Activated naive CD4-positive, alpha-beta T cell treated with anti-CD3 and anti-CD28 coated beads, Interleukin-2, amount 50 U/mL, for 72 hours (primary cell): ENCODE measurements at regions not wholly inside any gene's neighbourhood (a gene's known extent, or its start where the extent isn't known, plus 50 kb on each side); places are given as distances from the start of the nearest gene placed in this dataset.
"Not testable (repeated sequence)": the region's sequence is repeated elsewhere in the genome, so short reads cannot be mapped to it uniquely, and the experiment has no call there.

Experiments used
- ATAC-seq, 2 donors: fragments of 150-1000 bp; cut with Tn5 transposase; 2 replicates each; pipeline ENCODE4 v1.10.0; 2021; ENCODE audit warnings: mild to moderate bottlenecking in 2 of 2, moderate library complexity in 2 of 2
- DNase-seq, 2 donors: peaks; one replicate each; pipeline ENCODE4 v3.0.0; 2021 to 2022; ENCODE audit warnings: low spot score in 2 of 2
- H3K27ac Mint-ChIP-seq, 2 donors: one replicate each; pipeline ENCODE4 v1.8.0; 2022; ENCODE audit warnings: mild to moderate bottlenecking in 2 of 2, mixed read lengths in 2 of 2
- H3K36me3 Mint-ChIP-seq, 2 donors: one replicate each; pipeline ENCODE4 v1.8.0; 2022; ENCODE audit warnings: mixed read lengths in 2 of 2
- H3K9me3 Mint-ChIP-seq, 2 donors: one replicate each; pipeline ENCODE4 v1.8.0; 2022; ENCODE audit warnings: mixed read lengths in 2 of 2

DNA sequence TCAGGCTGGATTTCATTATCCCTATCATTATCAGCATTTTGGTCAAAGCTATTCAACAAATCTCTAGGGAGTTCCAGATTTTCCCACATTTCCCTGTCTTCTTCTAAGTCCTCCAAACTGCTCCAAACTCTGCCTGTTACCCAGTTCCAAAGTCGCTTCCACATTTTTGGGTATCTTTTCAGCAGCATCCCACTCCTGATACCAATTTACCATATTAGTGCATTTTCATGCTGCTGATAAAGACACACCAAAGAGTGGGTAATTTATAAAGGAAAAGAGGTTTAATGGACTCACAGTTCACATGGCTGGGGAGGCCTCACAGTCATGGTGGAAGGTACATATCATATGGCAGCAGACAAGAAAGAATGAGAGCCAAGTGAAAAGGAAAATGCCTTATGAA, 132.8 kb upstream of the SLC7A11 start:
- Mint-ChIP-seq H3K9me3 (peaks cover 18 to 29% of the 10 kb centered on the region in 2 donors), H3K27ac (no peak overlapping the region), H3K36me3 (no peaks in the 10 kb centered on the region)
- ATAC-seq (no peak), DNase-seq (no peak)

GRCh38 chr4:138367942-138368341, 125.8 kb upstream of the SLC7A11 start:
- no peak overlapping the region for H3K27ac Mint-ChIP-seq
- ATAC-seq: no peak
- H3K36me3 Mint-ChIP-seq: peaks cover 0 to 6% of the 10 kb centered on the region in 2 donors
- DNase-seq: no peak
- H3K9me3 Mint-ChIP-seq: peaks cover 6 to 12% of the 10 kb centered on the region in 2 donors

DNA sequence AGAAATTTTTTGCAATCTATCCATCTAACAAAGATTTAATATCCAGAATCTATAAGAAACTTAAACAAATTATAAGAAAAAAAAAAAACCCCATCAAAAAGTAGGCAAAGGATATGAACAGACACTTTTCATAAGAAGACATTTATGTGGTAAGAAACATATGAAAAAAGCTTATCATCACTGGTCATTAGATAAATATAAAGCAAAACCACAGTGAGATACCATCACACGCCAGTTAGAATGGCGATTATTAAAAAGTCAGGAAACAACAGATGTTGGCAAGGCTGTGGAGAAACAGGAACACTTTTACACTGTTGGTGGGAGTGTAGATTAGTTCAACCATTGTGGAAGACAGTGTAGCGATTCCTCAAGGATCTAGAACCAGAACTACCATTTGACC, 110.3 kb upstream of the SLC7A11 start:
- not testable (repeated sequence) for ATAC-seq, H3K36me3 Mint-ChIP-seq, H3K27ac Mint-ChIP-seq, DNase-seq
- peaks cover 9 to 17% of the 10 kb centered on the region in 2 donors for H3K9me3 Mint-ChIP-seq

DNA sequence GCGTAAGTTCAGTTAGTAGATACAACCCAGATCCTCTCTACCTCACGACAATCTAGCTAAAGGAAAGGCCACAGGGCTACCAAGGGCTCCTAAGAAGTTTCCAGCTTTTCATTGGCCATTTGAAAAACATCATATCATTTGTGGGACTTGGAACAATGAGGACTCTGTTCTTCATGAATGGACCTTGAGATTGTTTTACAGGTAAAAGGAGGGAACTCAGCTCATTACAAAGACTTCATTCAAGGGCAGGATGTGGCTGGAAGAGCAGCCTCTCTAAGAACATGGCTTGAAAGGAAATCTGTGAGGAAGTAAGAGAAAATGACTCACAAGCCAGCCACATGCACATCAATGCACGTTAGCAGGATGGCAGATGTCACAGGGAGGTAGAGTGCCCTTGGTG, 105.9 kb upstream of the SLC7A11 start:
- ATAC-seq: peak in 1 of 2 donors; percentile 36
- no peak for DNase-seq
- Mint-ChIP-seq H3K27ac (no peak overlapping the region), H3K9me3 (peaks cover 0 to 3% of the 10 kb centered on the region in 2 donors), H3K36me3 (no peaks in the 10 kb centered on the region)

- Mint-ChIP-seq H3K36me3 (no peaks in the 10 kb centered on the region), H3K27ac (no peak overlapping the region), H3K9me3 (no peaks in the 10 kb centered on the region)
- ATAC-seq (no peak), DNase-seq (no peak)
Observed at GRCh38 chr4:138347561-138347960, 105.4 kb upstream of the SLC7A11 start.

DNA sequence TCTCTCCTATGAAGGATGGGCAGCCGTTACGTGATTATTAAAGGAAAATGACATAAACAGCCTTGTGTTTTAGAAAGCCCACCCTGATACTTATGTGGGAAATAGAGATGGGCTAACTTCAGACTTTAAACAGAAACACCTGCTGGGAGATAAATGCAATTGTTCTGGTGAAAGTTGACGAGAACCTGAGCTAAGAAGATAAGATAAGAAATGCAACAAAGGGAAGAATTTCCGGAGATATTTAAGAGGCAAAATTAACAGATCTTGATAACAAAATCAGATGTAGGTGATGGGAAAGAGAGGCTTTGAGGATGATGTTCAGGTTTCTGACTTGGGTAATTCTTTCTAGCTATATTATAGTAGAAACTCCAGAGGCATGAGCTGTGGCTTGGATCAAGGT, 102.7 kb upstream of the SLC7A11 start:
- ATAC-seq: no peak
- no peak for DNase-seq
- Mint-ChIP-seq H3K36me3 (no peaks in the 10 kb centered on the region), H3K9me3 (no peaks in the 10 kb centered on the region), H3K27ac (no peak overlapping the region)

GRCh38 chr4:138344054-138344453, 101.9 kb upstream of the SLC7A11 start:
- Mint-ChIP-seq H3K36me3 (no peaks in the 10 kb centered on the region), H3K9me3 (no peaks in the 10 kb centered on the region), H3K27ac (no peak overlapping the region)
- ATAC-seq: no peak
- no peak for DNase-seq

GRCh38 chr4:138341739-138342415, 99.7 kb upstream of the SLC7A11 start:
- H3K9me3 Mint-ChIP-seq: no peaks in the 10 kb centered on the region
- DNase-seq: no peak
- H3K27ac Mint-ChIP-seq: no peak overlapping the region
- no peaks in the 10 kb centered on the region for H3K36me3 Mint-ChIP-seq
- peak in 1 of 2 donors; percentile 14 for ATAC-seq

DNA sequence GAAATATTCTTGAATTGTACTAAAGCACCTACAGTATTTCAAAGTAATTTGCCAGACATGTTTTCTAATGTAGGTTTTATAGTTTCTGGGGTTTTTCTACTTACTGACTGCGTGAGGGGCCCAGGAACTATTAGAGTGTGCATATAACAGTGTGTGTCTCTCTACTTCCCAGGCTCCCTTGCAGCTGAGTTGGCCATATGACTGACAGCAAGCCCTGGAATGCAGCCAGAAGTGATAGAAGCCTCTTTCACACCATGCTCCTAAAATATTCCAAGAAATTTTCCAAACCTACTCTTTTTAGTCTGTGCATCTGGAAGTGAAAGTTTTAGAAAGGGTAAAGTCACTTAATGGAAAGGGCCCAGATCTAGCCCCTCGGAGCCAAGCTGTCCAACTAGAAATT, 96.7 kb upstream of the SLC7A11 start:
- Mint-ChIP-seq H3K36me3 (no peaks in the 10 kb centered on the region), H3K27ac (no peak overlapping the region), H3K9me3 (no peaks in the 10 kb centered on the region)
- ATAC-seq: no peak
- no peak for DNase-seq

DNA sequence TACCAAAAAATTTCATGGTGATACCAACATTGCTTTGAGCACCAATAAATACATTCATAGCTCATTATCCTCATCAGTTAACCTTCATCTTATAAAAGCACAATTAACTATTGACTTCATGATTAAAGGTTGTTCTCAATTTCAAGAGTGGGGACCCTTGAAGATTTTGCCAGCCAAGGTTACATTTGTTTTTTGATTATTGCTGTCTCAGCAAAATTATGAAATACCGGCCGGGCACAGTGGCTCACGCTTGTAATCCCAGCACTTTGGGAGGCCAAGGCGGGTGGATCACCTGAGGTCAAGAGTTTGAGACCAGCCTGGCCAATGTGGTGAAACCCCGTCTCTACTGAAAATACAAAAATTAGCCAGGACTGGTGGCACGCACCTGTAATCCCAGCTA, 96.1 kb upstream of the SLC7A11 start:
- not testable (repeated sequence) for DNase-seq, H3K27ac Mint-ChIP-seq, ATAC-seq, H3K9me3 Mint-ChIP-seq, H3K36me3 Mint-ChIP-seq

DNA sequence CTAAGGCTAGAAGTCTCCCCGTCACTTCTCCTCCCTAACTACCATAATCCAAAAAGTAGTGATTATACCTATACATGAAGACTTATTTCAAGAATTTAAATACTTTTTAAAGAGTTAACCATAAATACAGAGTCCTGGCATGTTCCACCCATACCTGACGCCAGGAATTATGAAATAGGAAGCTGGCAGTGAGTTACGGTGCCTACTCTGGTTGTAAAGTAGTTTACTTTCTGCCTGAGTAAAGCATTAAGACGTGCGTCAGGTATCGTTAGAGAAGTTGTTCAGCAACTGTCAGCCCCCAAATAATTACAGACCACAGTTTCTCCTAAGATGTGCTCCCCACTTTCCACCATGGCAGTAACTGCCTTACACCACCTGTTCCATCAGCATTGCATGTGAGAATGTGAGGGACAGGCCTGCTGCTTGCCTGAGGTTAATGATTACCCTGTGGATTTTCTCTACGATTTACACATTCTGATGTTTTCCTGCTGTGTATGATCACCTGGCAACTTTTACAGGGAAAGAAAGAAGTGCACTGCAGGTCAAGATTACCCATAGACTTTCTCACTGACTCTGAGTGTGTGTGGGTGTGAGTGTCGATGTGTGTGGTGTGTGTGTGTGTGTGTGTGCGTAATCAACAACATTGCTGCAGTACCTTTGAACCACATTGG, 92.3 kb upstream of the SLC7A11 start:
- DNase-seq (no peak), ATAC-seq (no peak)
- no peaks in the 10 kb centered on the region for H3K36me3 Mint-ChIP-seq
- no peak overlapping the region for H3K27ac Mint-ChIP-seq
- H3K9me3 Mint-ChIP-seq: peaks cover 7 to 11% of the 10 kb centered on the region in 2 donors

DNA sequence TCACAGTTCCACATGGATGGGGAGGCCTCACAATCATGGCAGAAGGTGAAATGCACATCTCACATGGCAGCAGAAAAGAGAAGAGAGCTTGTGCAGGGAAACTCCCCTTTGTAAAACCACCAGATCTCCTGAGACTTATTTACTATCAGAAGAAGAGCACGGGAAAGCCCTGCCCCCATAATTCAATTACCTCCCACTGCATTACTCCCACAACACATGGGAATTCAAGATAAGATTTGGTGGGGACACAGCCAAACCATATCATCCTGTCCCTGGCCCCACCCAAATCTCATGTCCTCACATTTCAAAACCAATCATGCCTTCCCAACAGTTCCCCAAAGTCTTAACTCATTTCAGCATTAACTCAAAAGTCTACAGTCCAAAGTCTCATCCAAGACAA, 90.3 kb upstream of the SLC7A11 start:
- not testable (repeated sequence) for H3K27ac Mint-ChIP-seq, H3K36me3 Mint-ChIP-seq, ATAC-seq, DNase-seq
- peaks cover 11 to 13% of the 10 kb centered on the region in 2 donors for H3K9me3 Mint-ChIP-seq

DNA sequence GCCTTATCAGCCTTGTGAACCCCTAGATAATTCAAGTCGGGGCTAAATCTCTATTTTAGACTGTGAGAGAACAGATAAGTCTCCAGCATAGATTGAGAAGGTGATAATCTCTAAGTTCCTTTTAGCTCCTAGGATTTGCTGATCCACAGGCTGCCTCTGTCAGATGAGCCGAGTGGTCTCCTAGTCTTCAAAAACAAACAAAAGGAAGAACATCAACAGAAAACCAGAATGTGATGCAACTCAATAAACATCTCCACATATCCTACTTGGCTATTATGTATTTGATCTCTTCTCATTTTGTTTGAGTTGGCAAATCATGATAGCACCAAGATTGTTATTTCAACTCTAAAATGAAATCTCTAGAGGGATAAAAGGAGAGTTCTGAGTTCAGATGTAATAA, 88.4 kb upstream of the SLC7A11 start:
- ATAC-seq (no peak), DNase-seq (no peak)
- Mint-ChIP-seq H3K27ac (no peak overlapping the region), H3K9me3 (peaks cover 11 to 13% of the 10 kb centered on the region in 2 donors), H3K36me3 (no peaks in the 10 kb centered on the region)

DNA sequence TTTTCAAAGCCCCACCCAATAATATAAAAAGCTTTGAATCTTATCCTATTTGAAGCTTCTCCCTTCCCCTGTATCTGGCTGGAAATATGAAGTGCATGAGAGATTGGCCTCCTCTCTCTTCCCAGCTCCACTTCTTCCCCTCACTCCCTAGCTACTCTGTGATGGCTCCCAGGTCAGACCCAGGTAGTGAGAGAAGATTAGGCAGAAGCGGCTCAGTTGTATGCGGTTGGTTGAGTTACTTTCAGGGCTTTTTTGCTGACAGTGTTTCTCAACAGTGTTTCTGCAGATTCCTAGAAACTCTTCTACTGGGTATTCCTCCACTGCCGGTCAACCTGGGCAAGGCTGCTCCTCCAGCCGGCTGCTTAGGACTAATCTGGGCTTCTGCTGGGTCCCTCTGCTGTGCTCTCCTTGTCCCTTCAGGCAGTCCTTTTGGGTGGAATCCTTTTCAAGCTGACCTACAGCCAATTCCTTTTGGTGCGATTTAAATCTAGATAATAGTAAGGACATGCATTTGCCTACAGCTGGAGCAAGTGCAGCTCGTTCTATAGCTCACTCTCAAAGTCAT, 87.4 kb upstream of the SLC7A11 start:
- Mint-ChIP-seq H3K27ac (no peak overlapping the region), H3K9me3 (peaks cover 11 to 13% of the 10 kb centered on the region in 2 donors), H3K36me3 (no peaks in the 10 kb centered on the region)
- ATAC-seq: no peak
- no peak for DNase-seq

DNA sequence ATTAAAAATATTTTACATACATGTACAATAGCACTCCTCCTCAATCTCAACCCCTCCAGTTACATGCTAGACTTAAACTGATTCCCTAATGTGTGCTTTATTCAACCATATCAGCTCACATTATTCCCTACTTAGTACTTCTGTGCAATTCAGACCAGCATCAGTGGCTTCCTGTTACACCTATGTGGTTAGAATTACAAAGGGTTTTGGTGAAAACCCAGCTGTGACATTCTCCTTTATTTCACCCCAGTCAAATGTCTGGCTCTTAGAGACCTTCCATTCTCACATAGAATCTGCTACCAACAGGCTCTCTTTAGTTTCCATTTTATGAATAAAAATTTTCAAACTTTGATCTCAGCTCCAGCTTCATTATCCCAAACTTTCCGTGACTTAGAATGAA, 85.2 kb upstream of the SLC7A11 start:
- Mint-ChIP-seq H3K27ac (no peak overlapping the region), H3K36me3 (no peaks in the 10 kb centered on the region), H3K9me3 (peaks cover 7 to 13% of the 10 kb centered on the region in 2 donors)
- DNase-seq: no peak
- ATAC-seq: no peak

DNA sequence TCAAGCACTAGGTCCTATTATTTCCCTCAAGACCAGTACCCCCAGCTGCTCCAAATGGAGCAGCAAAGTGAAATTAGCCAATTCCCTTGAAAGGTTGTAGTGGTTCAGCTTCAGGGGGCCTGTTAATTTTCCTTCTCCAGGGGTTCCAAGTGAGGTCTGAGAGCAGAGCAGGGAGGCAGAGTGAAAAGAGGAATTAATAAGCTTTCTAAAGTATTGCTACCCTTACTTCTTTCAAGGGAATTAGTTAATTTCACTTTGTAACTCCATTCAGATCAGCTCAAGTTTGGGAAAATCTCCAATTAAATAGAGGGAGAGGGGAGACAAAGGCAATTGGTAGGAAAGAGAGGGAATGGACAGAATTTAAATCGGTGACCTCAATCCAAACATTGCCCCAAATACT, 78.7 kb upstream of the SLC7A11 start:
- H3K27ac Mint-ChIP-seq: no peak overlapping the region
- DNase-seq (no peak), ATAC-seq (no peak)
- no peaks in the 10 kb centered on the region for H3K36me3 Mint-ChIP-seq
- H3K9me3 Mint-ChIP-seq: no peaks in the 10 kb centered on the region

DNA sequence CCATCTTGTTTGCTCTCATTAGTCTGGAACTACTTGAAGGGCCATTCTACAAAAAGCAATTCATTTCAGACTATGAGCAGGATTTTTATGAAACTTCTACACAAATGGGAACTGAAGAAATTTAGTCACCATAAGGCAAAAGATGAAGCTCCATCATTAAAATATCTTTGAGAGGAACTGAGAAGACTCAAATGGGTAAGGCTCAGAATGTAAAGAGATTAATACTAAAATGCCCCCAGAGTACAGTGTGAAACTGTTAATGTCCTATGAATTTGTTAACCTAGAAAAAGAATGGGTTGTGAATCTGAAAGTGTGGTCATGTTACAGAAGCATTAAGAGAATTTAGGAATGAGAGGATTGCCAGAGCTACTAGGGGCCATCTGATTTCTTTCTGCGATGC, 77.9 kb upstream of the SLC7A11 start:
- H3K9me3 Mint-ChIP-seq: peaks cover 0 to under 1% of the 10 kb centered on the region in 2 donors
- no peak for ATAC-seq
- no peaks in the 10 kb centered on the region for H3K36me3 Mint-ChIP-seq
- no peak overlapping the region for H3K27ac Mint-ChIP-seq
- no peak for DNase-seq
